Keratinocyte (primary cell): ENCODE measurements at regions not wholly inside any gene's neighbourhood (a gene's known extent, or its start where the extent isn't known, plus 50 kb on each side); places are given as distances from the start of the nearest gene placed in this dataset.

Experiments used
- DNase-seq: peaks from one replicate; pipeline ENCODE4 v3.0.0-alpha.2; 2011; ENCODE audit warnings: low read depth, missing footprints, low spot score
- FAIRE-seq: peaks from 2 replicates; lab custom pipeline; 2011; peaks lifted over from hg19 to GRCh38; lab: Jason Lieb, UNC
- H2AFZ ChIP-seq: 2 replicates; pipeline ENCODE4 v1.6.0; 2012; ENCODE audit warnings: low read length, control low read depth, inconsistent platforms; ENCODE audit not compliant: control insufficient read depth
- H3K27ac ChIP-seq: 2 replicates; pipeline ENCODE4 v1.5.1; 2011; ENCODE audit warnings: low read length; ENCODE audit not compliant: control insufficient read depth, insufficient read depth
- H3K27me3 ChIP-seq: 3 replicates; pipeline ENCODE4 v1.6.0; 2011; ENCODE audit warnings: low read length; ENCODE audit not compliant: control insufficient read depth, insufficient read depth; ENCODE audit errors: extremely low read depth
- H3K36me3 ChIP-seq, 2 experiments: 2 replicates in 1 of 2; 3 replicates in 1 of 2; pipeline ENCODE4 v1.5.1; 2011; ENCODE audit warnings: low read length in 2 of 2, mild to moderate bottlenecking in 1 of 2; ENCODE audit not compliant: control insufficient read depth in 2 of 2, insufficient read depth in 2 of 2; ENCODE audit errors: extremely low read depth in 1 of 2
- H3K4me1 ChIP-seq: 3 replicates; pipeline ENCODE4 v1.5.1; 2011; ENCODE audit warnings: low read length; ENCODE audit not compliant: control insufficient read depth, insufficient read depth; ENCODE audit errors: extremely low read depth
- H3K4me2 ChIP-seq: 3 replicates; pipeline ENCODE4 v1.6.0; 2011; ENCODE audit warnings: low read depth, low read length; ENCODE audit not compliant: control insufficient read depth, insufficient read depth; ENCODE audit errors: extremely low read depth
- H3K4me3 ChIP-seq, 3 experiments: fragments of 200-600 bp in 1 of 3; sonication (generic) in 1 of 3; 2 replicates in 2 of 3; 3 replicates in 1 of 3; pipeline ENCODE4 v1.5.1; 2011 to 2016; ENCODE audit warnings: low read length in 3 of 3, mild to moderate bottlenecking in 3 of 3, control low read depth in 2 of 3, inconsistent platforms in 1 of 3, low read depth in 1 of 3, mixed read lengths in 1 of 3, mixed run types in 1 of 3, moderate library complexity in 1 of 3; ENCODE audit not compliant: control insufficient read depth in 2 of 3, insufficient read depth in 2 of 3; ENCODE audit errors: extremely low read depth in 1 of 3
- H3K79me2 ChIP-seq: 2 replicates; pipeline ENCODE4 v1.6.0; 2012; ENCODE audit warnings: low read length; ENCODE audit not compliant: control insufficient read depth, insufficient read depth
- H3K9ac ChIP-seq: 3 replicates; pipeline ENCODE4 v1.6.0; 2011; ENCODE audit warnings: low read length; ENCODE audit not compliant: control insufficient read depth, insufficient read depth; ENCODE audit errors: extremely low read depth
- H3K9me1 ChIP-seq: 3 replicates; pipeline ENCODE4 v1.6.0; 2011; ENCODE audit warnings: low read length; ENCODE audit not compliant: control insufficient read depth, insufficient read depth; ENCODE audit errors: extremely low read depth
- H3K9me3 ChIP-seq: 2 replicates; pipeline ENCODE4 v1.5.1; 2012; ENCODE audit warnings: low read depth, low read length; ENCODE audit not compliant: control insufficient read depth
- H4K20me1 ChIP-seq: 3 replicates; pipeline ENCODE4 v1.6.0; 2011; ENCODE audit warnings: low read length; ENCODE audit not compliant: control insufficient read depth, insufficient read depth; ENCODE audit errors: extremely low read depth
- CTCF ChIP-seq, 3 experiments: IDR thresholded peaks in 1 of 3; conservative IDR thresholded peaks in 1 of 3; optimal IDR thresholded peaks in 1 of 3; 2 replicates in 2 of 3; 3 replicates in 1 of 3; pipeline versions ENCODE3 to v1.5.1; 2011; ENCODE audit warnings: low read length in 3 of 3, mild to moderate bottlenecking in 3 of 3, moderate library complexity in 2 of 3, control low read depth in 1 of 3, inconsistent platforms in 1 of 3; ENCODE audit not compliant: insufficient read depth in 2 of 3; ENCODE audit errors: extremely low read depth in 1 of 3
- EZH2 ChIP-seq: IDR thresholded peaks from one replicate; pipeline ENCODE4 v1.6.1; 2012; ENCODE audit warnings: inconsistent platforms, mild to moderate bottlenecking, low read length, moderate library complexity
- dilution Hi-C: fragments of 300-500 bp; cut with MboI; formaldehyde crosslinking; loops from one replicate; pipeline ENCODE4 v1.7.0; 2020; ENCODE audit warnings: low sequenced_read_pairs; ENCODE audit not compliant: extremely low pct_ligation_motif_present

GRCh38 chr20:11140359-11140758, 466.6 kb upstream of the JAG1 start:
- H2AFZ ChIP-seq, result peak overlapping the region; percentile 80
- H3K79me2 ChIP-seq, result no peaks in the 10 kb centered on the region
- TF ChIP-seq CTCF (optimal IDR thresholded peaks at IDR 0.05 in 1 of 3, IDR thresholded peaks at IDR 0.05 in 1 of 3, conservative IDR thresholded peaks at IDR 0.05 in 1 of 3; ENCODE audit: extremely low read depth in 1 of 3, insufficient read depth in 2 of 3, low read length in 3 of 3), result peak in 2 of 3 experiments; percentile 4 to 20
- no peak for TF ChIP-seq EZH2
- FAIRE-seq, result peak; percentile 98
- H3K36me3 ChIP-seq, result no peaks in the 10 kb centered on the region
- H3K9me1 ChIP-seq, result no peaks in the 10 kb centered on the region
- H3K4me3 ChIP-seq, result no peak overlapping the region
- no peaks in the 10 kb centered on the region for H3K9me3 ChIP-seq
- no peaks in the 10 kb centered on the region for H4K20me1 ChIP-seq
- peaks cover 31% of the 10 kb centered on the region for H3K4me1 ChIP-seq
- peak; percentile 94 for DNase-seq
- peak overlapping the region; percentile 59 for H3K4me2 ChIP-seq
- dilution Hi-C loops, result no loop called here
- no peaks in the 10 kb centered on the region for H3K27me3 ChIP-seq
- H3K9ac ChIP-seq, result peak overlapping the region; percentile 36
- H3K27ac ChIP-seq, result peak overlapping the region; percentile 81

- peak overlapping the region; percentile 78 for H2AFZ ChIP-seq
These were observed 469.7 kb upstream of the JAG1 start for GRCh38 chr20:11143481-11143880.

More at GRCh38 chr20:11143481-11143880, 469.7 kb upstream of the JAG1 start:
- FAIRE-seq (no peak), DNase-seq (no peak)
- H3K9me3 ChIP-seq, result no peaks in the 10 kb centered on the region
- H3K9me1 ChIP-seq, result no peaks in the 10 kb centered on the region
- peak overlapping the region; percentile 29 for H3K27ac ChIP-seq
- dilution Hi-C loops, result no loop called here
- no peak overlapping the region for H3K4me2 ChIP-seq
- no peaks in the 10 kb centered on the region for H3K79me2 ChIP-seq
- H3K27me3 ChIP-seq, result no peaks in the 10 kb centered on the region
- H3K9ac ChIP-seq, result no peak overlapping the region
- peaks cover 31% of the 10 kb centered on the region for H3K4me1 ChIP-seq
- TF ChIP-seq EZH2 (no peak), CTCF (optimal IDR thresholded peaks at IDR 0.05 in 1 of 3, IDR thresholded peaks at IDR 0.05 in 1 of 3, conservative IDR thresholded peaks at IDR 0.05 in 1 of 3; ENCODE audit: extremely low read depth in 1 of 3, insufficient read depth in 2 of 3, low read length in 3 of 3) (no peak)
- no peak overlapping the region for H3K4me3 ChIP-seq
- H3K36me3 ChIP-seq, result no peaks in the 10 kb centered on the region
- no peaks in the 10 kb centered on the region for H4K20me1 ChIP-seq
